Thymus (tissue), 11 donors: ENCODE measurements at regions not wholly inside any gene's neighbourhood (a gene's known extent, or its start where the extent isn't known, plus 50 kb on each side); places are given as distances from the start of the nearest gene placed in this dataset.
"Not testable (repeated sequence)": the region's sequence is repeated elsewhere in the genome, so short reads cannot be mapped to it uniquely, and the experiment has no call there.

ENCODE experiments used
- DNase-seq, 9 donors: peaks; one replicate each; pipeline ENCODE4 v3.0.0-alpha.2; 2013; ENCODE audit warnings: low spot score in 9 of 9, low read depth in 6 of 9, missing footprints in 1 of 9
- H3K27ac ChIP-seq, 2 donors: one replicate each; pipeline ENCODE4 v1.5.1; 2013; ENCODE audit warnings: control low read depth in 1 of 2, low read depth in 1 of 2, low read length in 1 of 2, mild to moderate bottlenecking in 1 of 2, moderate library complexity in 1 of 2
- H3K27me3 ChIP-seq, 2 donors: one replicate each; pipeline ENCODE4 v1.5.1; 2013; ENCODE audit warnings: low read length in 1 of 2; ENCODE audit not compliant: control insufficient read depth in 2 of 2, insufficient read depth in 1 of 2
- H3K36me3 ChIP-seq, 2 donors: one replicate each; pipeline ENCODE4 v1.5.1; 2013; ENCODE audit warnings: low read length in 1 of 2, mild to moderate bottlenecking in 1 of 2, moderate library complexity in 1 of 2; ENCODE audit not compliant: control insufficient read depth in 2 of 2, insufficient read depth in 2 of 2
- H3K4me1 ChIP-seq, 2 donors: one replicate each; pipeline ENCODE4 v1.5.1; 2013; ENCODE audit warnings: low read length in 2 of 2; ENCODE audit not compliant: control insufficient read depth in 2 of 2, insufficient read depth in 2 of 2
- H3K4me3 ChIP-seq, 2 donors: one replicate each; pipeline ENCODE4 v1.5.1; 2013; ENCODE audit warnings: low read length in 2 of 2, control low read depth in 1 of 2, mild to moderate bottlenecking in 1 of 2
- H3K9me3 ChIP-seq, 2 donors: one replicate each; pipeline ENCODE4 v1.5.1; 2013; ENCODE audit warnings: low read length in 1 of 2, mild to moderate bottlenecking in 1 of 2; ENCODE audit not compliant: control insufficient read depth in 2 of 2, insufficient read depth in 1 of 2
- WGBS: extraction: QIAGEN DNeasy Blood & Tissue Kit; methylation state at CpG from one replicate; pipeline ENCODE4 v1.1.7; 2013; 5-methylcytosine and 5-hydroxymethylcytosine counted together
- donor health status: healthy.

- no peak overlapping the region for H3K4me3 ChIP-seq
- H3K27me3 ChIP-seq: peaks cover 0 to 2% of the 10 kb centered on the region in 2 donors
- no peak overlapping the region for H3K27ac ChIP-seq
- 96% methylated on average over 1 of the region's 1 CpG for WGBS
- no peaks in the 10 kb centered on the region for H3K4me1 ChIP-seq
- H3K9me3 ChIP-seq: no peaks in the 10 kb centered on the region
- H3K36me3 ChIP-seq: no peaks in the 10 kb centered on the region
- no peak for DNase-seq
Observed at GRCh38 chr9:90485028-90485427, 157.6 kb downstream of the DIRAS2 start.

- Histone ChIP-seq H3K36me3 (no peaks in the 10 kb centered on the region), H3K9me3 (no peaks in the 10 kb centered on the region), H3K4me1 (no peaks in the 10 kb centered on the region), H3K4me3 (no peak overlapping the region), H3K27me3 (peaks cover 0 to 2% of the 10 kb centered on the region in 2 donors), H3K27ac (no peak overlapping the region)
- WGBS: 92% methylated on average over 4 of the region's 4 CpGs
- DNase-seq: no peak
Observed at GRCh38 chr9:90489066-90489465, 153.6 kb downstream of the DIRAS2 start.

- H3K4me1 ChIP-seq: no peaks in the 10 kb centered on the region
- H3K27ac ChIP-seq: no peak overlapping the region
- H3K36me3 ChIP-seq: no peaks in the 10 kb centered on the region
- no peak overlapping the region for H3K4me3 ChIP-seq
- DNase-seq: no peak
- 97% methylated on average over 2 of the region's 2 CpGs for WGBS
- no peaks in the 10 kb centered on the region for H3K9me3 ChIP-seq
- no peaks in the 10 kb centered on the region for H3K27me3 ChIP-seq
Observed at GRCh38 chr9:90499761-90500160, 142.9 kb downstream of the DIRAS2 start.

GRCh38 chr9:90502134-90502533 lies 140.5 kb downstream of the DIRAS2 start:
- Histone ChIP-seq H3K4me3 (no peak overlapping the region), H3K9me3 (no peaks in the 10 kb centered on the region), H3K27me3 (no peaks in the 10 kb centered on the region), H3K27ac (no peak overlapping the region), H3K36me3 (no peaks in the 10 kb centered on the region), H3K4me1 (no peaks in the 10 kb centered on the region)
- 95% methylated on average over 4 of the region's 4 CpGs for WGBS
- DNase-seq: no peak

GRCh38 chr9:90504486-90504885 lies 138.1 kb downstream of the DIRAS2 start:
- Histone ChIP-seq H3K4me1 (no peaks in the 10 kb centered on the region), H3K36me3 (no peaks in the 10 kb centered on the region), H3K27ac (no peak overlapping the region), H3K27me3 (no peaks in the 10 kb centered on the region), H3K9me3 (no peaks in the 10 kb centered on the region), H3K4me3 (no peak overlapping the region)
- DNase-seq: no peak

GRCh38 chr9:90505695-90506094 lies 136.9 kb downstream of the DIRAS2 start:
- Histone ChIP-seq H3K36me3 (no peaks in the 10 kb centered on the region), H3K4me3 (no peak overlapping the region)
- 98% methylated on average over 1 of the region's 1 CpG for WGBS

GRCh38 chr9:90506402-90506801 lies 136.2 kb downstream of the DIRAS2 start:
- H3K4me1 ChIP-seq, H3K27me3 ChIP-seq, H3K27ac ChIP-seq, H3K9me3 ChIP-seq, H3K4me3 ChIP-seq, DNase-seq, H3K36me3 ChIP-seq: not testable (repeated sequence)
- WGBS: 98% methylated on average over 4 of the region's 4 CpGs

More at GRCh38 chr9:90505695-90506094, 136.9 kb downstream of the DIRAS2 start:
- H3K27ac ChIP-seq: no peak overlapping the region
- no peaks in the 10 kb centered on the region for H3K9me3 ChIP-seq
- no peaks in the 10 kb centered on the region for H3K4me1 ChIP-seq
- no peaks in the 10 kb centered on the region for H3K27me3 ChIP-seq
- no peak for DNase-seq

GRCh38 chr9:90507621-90508020 lies 135.0 kb downstream of the DIRAS2 start:
- Histone ChIP-seq H3K4me1 (no peaks in the 10 kb centered on the region), H3K27me3 (no peaks in the 10 kb centered on the region), H3K9me3 (no peaks in the 10 kb centered on the region), H3K27ac (no peak overlapping the region), H3K4me3 (no peak overlapping the region), H3K36me3 (no peaks in the 10 kb centered on the region)
- DNase-seq: no peak
- 94% methylated on average over 2 of the region's 2 CpGs for WGBS

- no peak for DNase-seq
- Histone ChIP-seq H3K36me3 (no peaks in the 10 kb centered on the region), H3K9me3 (no peaks in the 10 kb centered on the region), H3K27ac (no peak overlapping the region), H3K4me1 (no peaks in the 10 kb centered on the region), H3K4me3 (no peak overlapping the region), H3K27me3 (no peaks in the 10 kb centered on the region)
- 98% methylated on average over 2 of the region's 2 CpGs for WGBS
Observed at GRCh38 chr9:90508940-90509339, 133.7 kb downstream of the DIRAS2 start.

- WGBS: 93% methylated on average over 6 of the region's 6 CpGs
Observed at GRCh38 chr9:90511711-90512110, 130.9 kb downstream of the DIRAS2 start.

More at GRCh38 chr9:90511711-90512110, 130.9 kb downstream of the DIRAS2 start:
- no peak overlapping the region for H3K4me3 ChIP-seq
- H3K27me3 ChIP-seq: no peaks in the 10 kb centered on the region
- no peaks in the 10 kb centered on the region for H3K36me3 ChIP-seq
- DNase-seq: no peak
- H3K4me1 ChIP-seq: no peaks in the 10 kb centered on the region
- H3K27ac ChIP-seq: no peak overlapping the region
- H3K9me3 ChIP-seq: no peaks in the 10 kb centered on the region
